ENCODE measurements at regions not wholly inside any gene's neighbourhood (a gene's known extent, or its start where the extent isn't known, plus 50 kb on each side); places are given as distances from the start of the nearest gene placed in this dataset.
A peak's percentile ranks its signal among the peaks of the same experiment; 100 is the strongest.
"Not testable (repeated sequence)": the region's sequence is repeated elsewhere in the genome, so short reads cannot be mapped to it uniquely, and the experiment has no call there.

DNA sequence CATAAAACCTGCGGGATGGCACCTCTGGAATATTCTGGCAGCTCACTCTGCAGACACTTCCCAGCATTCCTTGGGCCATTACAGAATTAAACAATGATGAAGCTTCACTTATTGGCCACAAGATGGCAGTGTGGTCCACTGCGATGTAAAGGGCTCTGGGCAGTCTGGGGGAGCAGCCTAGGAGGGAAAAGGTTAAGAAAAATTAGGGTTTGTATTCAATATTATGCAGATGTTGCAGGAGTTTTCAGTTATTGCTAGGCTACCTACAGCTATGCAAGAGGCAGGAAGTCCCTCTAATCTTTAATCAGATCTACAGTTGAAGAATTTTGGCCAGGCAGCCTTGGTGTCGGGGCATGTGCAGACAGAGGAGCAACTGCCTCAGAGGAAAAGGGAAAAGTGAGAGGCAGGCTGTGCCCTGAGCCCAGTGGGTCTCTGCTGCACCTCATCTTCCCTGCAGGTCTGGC is 233.2 kb upstream of the PRSS1 start:
- TF ChIP-seq POLR2AphosphoS5 (IDR thresholded peaks at IDR 0.05) = no peak
- TF ChIP-seq, protein P1, sequence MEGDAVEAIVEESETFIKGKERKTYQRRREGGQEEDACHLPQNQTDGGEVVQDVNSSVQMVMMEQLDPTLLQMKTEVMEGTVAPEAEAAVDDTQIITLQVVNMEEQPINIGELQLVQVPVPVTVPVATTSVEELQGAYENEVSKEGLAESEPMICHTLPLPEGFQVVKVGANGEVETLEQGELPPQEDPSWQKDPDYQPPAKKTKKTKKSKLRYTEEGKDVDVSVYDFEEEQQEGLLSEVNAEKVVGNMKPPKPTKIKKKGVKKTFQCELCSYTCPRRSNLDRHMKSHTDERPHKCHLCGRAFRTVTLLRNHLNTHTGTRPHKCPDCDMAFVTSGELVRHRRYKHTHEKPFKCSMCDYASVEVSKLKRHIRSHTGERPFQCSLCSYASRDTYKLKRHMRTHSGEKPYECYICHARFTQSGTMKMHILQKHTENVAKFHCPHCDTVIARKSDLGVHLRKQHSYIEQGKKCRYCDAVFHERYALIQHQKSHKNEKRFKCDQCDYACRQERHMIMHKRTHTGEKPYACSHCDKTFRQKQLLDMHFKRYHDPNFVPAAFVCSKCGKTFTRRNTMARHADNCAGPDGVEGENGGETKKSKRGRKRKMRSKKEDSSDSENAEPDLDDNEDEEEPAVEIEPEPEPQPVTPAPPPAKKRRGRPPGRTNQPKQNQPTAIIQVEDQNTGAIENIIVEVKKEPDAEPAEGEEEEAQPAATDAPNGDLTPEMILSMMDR (IDR thresholded peaks at IDR 0.05 in 8 of 11, conservative IDR thresholded peaks at IDR 0.05 in 3 of 11) = peak; percentile 14 to 75 (median 55)
- no peak for TF ChIP-seq POLR2A (IDR thresholded peaks at IDR 0.05)
- Histone ChIP-seq H3K9me3 (no peaks in the 10 kb centered on the region), H3K36me3 (no peaks in the 10 kb centered on the region), H3K27me3 (replicated peaks in 1 of 7) (no peaks in the 10 kb centered on the region), H3K27ac (no peak overlapping the region), H3K4me1 (peaks cover 0 to 8% (median 3%) of the 10 kb centered on the region in 6 donors), H3K4me3 (no peak overlapping the region)
- intact Hi-C loops (cut with DNase I; ENCODE audit: low total_unique reads) = no loop called here
- 12 to 21% (median 19%) methylated on average over 3 of the region's 3 CpGs for WGBS, 5 donors
- DNase-seq = no peak

DNA sequence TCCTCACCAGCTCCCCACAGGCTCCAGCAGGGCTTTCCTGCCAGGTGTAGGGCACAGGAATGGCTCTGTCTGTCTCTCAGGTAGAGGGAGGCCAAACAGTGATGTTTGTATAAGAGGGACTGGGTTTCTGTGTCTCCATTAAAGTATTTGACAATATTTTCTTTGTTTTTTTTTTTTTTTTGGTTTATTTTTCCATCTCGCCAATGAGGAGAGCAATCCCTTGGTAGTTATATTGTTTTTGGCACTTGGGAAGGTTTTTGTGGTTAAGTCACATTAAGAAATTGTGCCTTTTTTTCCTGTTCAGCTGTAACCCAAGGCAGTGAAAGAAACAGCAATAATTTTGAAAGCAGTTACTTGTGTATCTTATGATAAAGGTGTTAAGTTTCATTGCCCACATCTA is 234.6 kb upstream of the PRSS1 start:
- DNase-seq; intact Hi-C loops (cut with DNase I; ENCODE audit: low total_unique reads); H3K4me3 ChIP-seq; H3K4me1 ChIP-seq; H3K27ac ChIP-seq; H3K27me3 ChIP-seq (replicated peaks in 1 of 7); H3K9me3 ChIP-seq; H3K36me3 ChIP-seq: not testable (repeated sequence)
- 30 to 61% (median 36%) methylated on average over 1 of the region's 1 CpG for WGBS, 5 donors

DNA sequence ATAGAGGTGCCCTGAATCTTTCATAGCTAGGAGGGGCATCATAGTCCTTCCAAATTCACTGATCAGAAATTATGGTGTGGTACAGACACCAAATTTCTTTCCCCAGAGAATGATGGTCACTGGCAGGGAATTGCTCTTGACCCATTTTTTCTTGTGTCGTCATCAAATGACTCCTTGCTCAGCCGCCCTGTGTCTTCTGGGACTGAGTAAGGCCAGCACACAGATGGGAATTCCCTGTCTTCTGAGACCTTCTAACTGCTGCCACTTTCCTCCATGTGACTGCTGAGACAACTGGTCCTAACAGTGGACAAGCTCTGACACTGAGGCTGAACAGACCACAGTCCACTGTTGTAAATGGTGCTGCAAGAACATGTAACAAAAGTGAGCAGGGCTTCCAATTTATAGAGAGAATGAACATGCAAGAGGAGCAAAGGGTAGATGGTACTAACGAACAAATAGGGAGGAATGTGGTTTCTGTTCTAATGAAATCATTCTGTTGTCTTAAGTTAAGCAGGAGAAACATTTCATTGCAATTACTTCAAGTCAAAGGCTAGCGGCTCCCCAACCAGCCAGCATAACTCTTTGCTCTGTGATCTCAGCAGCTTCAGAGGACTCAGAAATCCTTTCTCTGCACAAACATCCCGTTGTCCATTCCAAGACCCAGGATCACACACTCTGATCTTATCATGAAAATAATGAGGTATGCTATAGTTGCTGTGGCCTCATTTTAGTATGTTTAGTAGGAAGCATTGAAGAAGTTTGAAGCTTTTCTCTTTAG is 235.9 kb upstream of the PRSS1 start:
- Histone ChIP-seq H3K4me1 (peaks cover 0 to 8% (median 3%) of the 10 kb centered on the region in 6 donors), H3K36me3 (no peaks in the 10 kb centered on the region), H3K27me3 (replicated peaks in 1 of 7) (no peaks in the 10 kb centered on the region), H3K4me3 (no peak overlapping the region), H3K9me3 (no peaks in the 10 kb centered on the region), H3K27ac (no peak overlapping the region)
- 62 to 73% (median 67%) methylated on average over 5 of the region's 5 CpGs for WGBS, 5 donors
- TF ChIP-seq, protein P1 (IDR thresholded peaks at IDR 0.05 in 8 of 11, conservative IDR thresholded peaks at IDR 0.05 in 3 of 11) = no peak
- TF ChIP-seq POLR2A (IDR thresholded peaks at IDR 0.05) (no peak), POLR2AphosphoS5 (IDR thresholded peaks at IDR 0.05) (no peak)
- intact Hi-C loops (cut with DNase I; ENCODE audit: low total_unique reads) = no loop called here
- DNase-seq = no peak

DNA sequence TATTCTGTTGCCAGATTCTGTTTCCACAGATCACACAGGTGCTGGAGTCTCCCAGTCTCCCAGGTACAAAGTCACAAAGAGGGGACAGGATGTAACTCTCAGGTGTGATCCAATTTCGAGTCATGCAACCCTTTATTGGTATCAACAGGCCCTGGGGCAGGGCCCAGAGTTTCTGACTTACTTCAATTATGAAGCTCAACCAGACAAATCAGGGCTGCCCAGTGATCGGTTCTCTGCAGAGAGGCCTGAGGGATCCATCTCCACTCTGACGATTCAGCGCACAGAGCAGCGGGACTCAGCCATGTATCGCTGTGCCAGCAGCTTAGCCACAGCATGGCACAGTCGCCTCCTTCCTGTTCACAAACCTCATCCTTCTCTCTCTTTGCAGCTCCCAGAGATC is 237.5 kb upstream of the PRSS1 start:
- 83 to 89% (median 85%) methylated on average over 7 of the region's 7 CpGs for WGBS, 5 donors
- no peak overlapping the region for H3K27ac ChIP-seq
- no peaks in the 10 kb centered on the region for H3K9me3 ChIP-seq
- H3K4me3 ChIP-seq = no peak overlapping the region
- no peaks in the 10 kb centered on the region for H3K27me3 ChIP-seq (replicated peaks in 1 of 7)
- intact Hi-C loops (cut with DNase I; ENCODE audit: low total_unique reads) = no loop called here
- no peak for DNase-seq
- TF ChIP-seq POLR2AphosphoS5 (IDR thresholded peaks at IDR 0.05) (no peak), POLR2A (IDR thresholded peaks at IDR 0.05) (no peak)
- TF ChIP-seq, protein P1 (IDR thresholded peaks at IDR 0.05 in 8 of 11, conservative IDR thresholded peaks at IDR 0.05 in 3 of 11) = no peak
- no peaks in the 10 kb centered on the region for H3K36me3 ChIP-seq
- H3K4me1 ChIP-seq = peaks cover 0 to 8% (median 3%) of the 10 kb centered on the region in 6 donors

Measured in spleen (tissue), 11 donors.